Activated T-helper 17 cell treated with anti-CD3 and anti-CD28 coated beads, Interleukin-2, amount 50 U/mL, for 72 hours (primary cell): ENCODE measurements at regions not wholly inside any gene's neighbourhood (a gene's known extent, or its start where the extent isn't known, plus 50 kb on each side); places are given as distances from the start of the nearest gene placed in this dataset.

ENCODE experiments used
- ATAC-seq: fragments of 150-1000 bp; cut with Tn5 transposase; replicated peaks from 2 replicates; pipeline ENCODE4 v1.10.0; 2021; ENCODE audit warnings: mild to moderate bottlenecking, moderate library complexity
- H3K27ac Mint-ChIP-seq: one replicate; pipeline ENCODE4 v1.8.0; 2022; ENCODE audit warnings: mixed read lengths
- H3K27me3 Mint-ChIP-seq: one replicate; pipeline ENCODE4 v1.8.0; 2022; ENCODE audit warnings: mixed read lengths
- H3K36me3 Mint-ChIP-seq: one replicate; pipeline ENCODE4 v1.8.0; 2022; ENCODE audit warnings: low read depth, mild to moderate bottlenecking, mixed read lengths
- H3K4me1 Mint-ChIP-seq: one replicate; pipeline ENCODE4 v1.8.0; 2022; ENCODE audit warnings: mixed read lengths
- H3K4me3 Mint-ChIP-seq: one replicate; pipeline ENCODE4 v1.8.0; 2022; ENCODE audit warnings: mild to moderate bottlenecking, mixed read lengths
- H3K9me3 Mint-ChIP-seq: one replicate; pipeline ENCODE4 v1.8.0; 2022; ENCODE audit warnings: mixed read lengths

DNA sequence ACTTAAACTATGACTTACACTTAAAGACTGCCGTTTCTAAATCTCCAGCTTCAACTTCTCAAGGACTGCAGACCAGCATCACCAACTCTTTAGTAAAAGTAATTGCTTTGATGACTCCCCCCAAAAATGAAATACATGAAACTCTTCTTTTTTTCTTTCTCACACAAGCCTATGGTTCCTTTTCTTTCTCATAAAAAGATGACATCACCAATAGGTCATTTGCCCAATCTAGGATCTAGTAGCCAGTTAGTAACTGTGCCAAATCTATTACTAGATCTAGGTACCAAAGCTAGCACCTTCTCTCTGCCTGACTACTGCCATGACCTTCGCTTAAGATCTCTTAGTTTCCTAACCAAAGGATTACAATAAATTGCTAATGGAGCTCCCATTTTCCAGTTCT lies 1266.0 kb upstream of the ADGRL4 start:
- Mint-ChIP-seq H3K36me3 (no peaks in the 10 kb centered on the region), H3K9me3 (peaks cover 21% of the 10 kb centered on the region), H3K27me3 (no peaks in the 10 kb centered on the region), H3K4me3 (no peak overlapping the region), H3K27ac (no peak overlapping the region), H3K4me1 (no peaks in the 10 kb centered on the region)
- no peak for ATAC-seq

DNA sequence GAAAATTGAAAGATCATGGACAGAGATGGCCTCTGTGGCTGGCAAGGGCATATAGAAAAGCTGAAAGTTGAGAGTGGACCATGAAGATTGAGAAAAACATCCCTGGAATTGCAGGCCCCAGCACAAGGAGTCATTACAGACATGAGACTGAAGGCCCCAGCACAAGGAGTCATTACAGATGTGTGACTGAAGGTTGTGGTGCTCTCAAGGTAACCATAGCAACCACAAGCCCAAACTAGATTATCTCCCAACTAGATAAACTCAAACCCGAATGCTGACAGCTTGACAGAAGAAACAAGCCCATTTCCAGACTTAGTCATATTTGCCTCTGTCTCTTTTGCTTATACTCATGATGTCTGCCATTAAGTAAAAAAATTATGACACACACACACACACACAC lies 1252.1 kb upstream of the ADGRL4 start:
- Mint-ChIP-seq H3K27me3 (no peaks in the 10 kb centered on the region), H3K27ac (no peak overlapping the region), H3K4me3 (no peak overlapping the region), H3K4me1 (no peaks in the 10 kb centered on the region), H3K9me3 (peaks cover 24% of the 10 kb centered on the region), H3K36me3 (no peaks in the 10 kb centered on the region)
- ATAC-seq = no peak

DNA sequence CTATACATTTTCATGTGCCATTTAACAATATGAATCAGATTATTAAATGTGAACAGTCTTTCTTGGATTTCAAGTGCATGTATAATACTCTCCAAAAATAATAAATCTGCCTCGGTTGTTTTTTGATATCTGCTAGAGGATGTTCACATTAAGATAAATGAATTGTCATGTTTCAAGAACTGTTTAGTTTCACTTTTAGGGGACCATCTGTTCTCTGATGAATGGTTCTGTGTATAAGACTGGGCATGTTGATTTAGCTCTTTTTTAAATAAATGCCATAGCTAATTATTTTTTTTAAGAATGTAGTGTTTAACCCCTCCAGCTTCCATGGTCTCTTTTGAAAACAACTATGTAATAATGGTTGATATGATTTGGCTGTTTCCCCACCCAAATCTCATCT lies 1245.1 kb upstream of the ADGRL4 start:
- Mint-ChIP-seq H3K36me3 (no peaks in the 10 kb centered on the region), H3K27ac (no peak overlapping the region), H3K9me3 (peaks cover 8% of the 10 kb centered on the region), H3K4me1 (no peaks in the 10 kb centered on the region), H3K4me3 (no peak overlapping the region), H3K27me3 (no peaks in the 10 kb centered on the region)
- no peak for ATAC-seq

DNA sequence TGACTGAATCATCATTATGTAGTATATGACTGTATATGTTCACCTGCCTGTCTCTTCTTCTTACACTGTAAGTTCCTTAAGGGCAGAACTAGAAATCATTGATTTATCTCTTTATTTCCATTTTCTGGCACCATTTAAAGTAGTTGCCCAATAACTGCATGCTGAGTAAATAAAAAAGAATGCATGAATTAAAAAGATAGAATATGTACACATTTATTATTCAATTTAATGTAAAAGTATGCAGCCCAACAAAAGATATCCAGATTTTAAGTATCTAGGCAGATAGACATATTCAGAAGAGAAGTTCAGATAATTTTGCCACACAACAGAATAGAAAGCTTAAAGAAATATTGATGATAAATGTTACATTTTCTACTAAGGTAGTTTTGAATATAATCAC lies 1244.6 kb upstream of the ADGRL4 start:
- ATAC-seq = no peak
- Mint-ChIP-seq H3K36me3 (no peaks in the 10 kb centered on the region), H3K4me1 (no peaks in the 10 kb centered on the region), H3K27me3 (no peaks in the 10 kb centered on the region), H3K4me3 (no peak overlapping the region), H3K9me3 (peaks cover 8% of the 10 kb centered on the region), H3K27ac (no peak overlapping the region)

DNA sequence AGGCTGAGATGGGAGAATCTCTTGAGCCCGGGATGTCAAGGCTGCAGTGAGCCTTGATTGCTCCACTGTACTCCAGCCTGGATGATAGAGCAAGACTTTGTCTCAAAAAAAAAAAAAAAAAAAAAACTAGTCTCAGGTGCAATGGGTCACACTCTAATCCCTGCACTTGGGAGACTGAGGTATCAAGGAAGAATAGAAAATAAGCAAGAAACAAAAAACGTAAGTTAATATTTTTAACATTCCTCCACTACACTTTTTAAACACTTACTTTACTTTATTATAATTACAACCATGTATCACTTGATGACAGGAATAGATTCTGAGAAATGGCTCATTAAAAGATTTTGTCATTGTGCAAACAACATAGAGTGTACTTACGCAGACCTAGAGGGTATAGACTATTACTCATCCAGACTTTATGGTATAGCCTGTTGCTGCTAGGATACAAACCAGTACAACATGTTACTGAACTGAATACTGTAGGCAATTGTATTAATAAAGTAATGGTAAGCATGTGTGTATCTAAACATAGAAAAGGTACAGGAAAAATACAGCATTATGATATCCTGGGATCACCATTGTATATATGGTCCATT lies 1244.1 kb upstream of the ADGRL4 start:
- H3K9me3 Mint-ChIP-seq = peaks cover 8% of the 10 kb centered on the region
- no peak for ATAC-seq
- H3K27ac Mint-ChIP-seq = no peak overlapping the region
- H3K4me1 Mint-ChIP-seq = no peaks in the 10 kb centered on the region
- H3K4me3 Mint-ChIP-seq = no peak overlapping the region
- no peaks in the 10 kb centered on the region for H3K36me3 Mint-ChIP-seq
- H3K27me3 Mint-ChIP-seq = no peaks in the 10 kb centered on the region

DNA sequence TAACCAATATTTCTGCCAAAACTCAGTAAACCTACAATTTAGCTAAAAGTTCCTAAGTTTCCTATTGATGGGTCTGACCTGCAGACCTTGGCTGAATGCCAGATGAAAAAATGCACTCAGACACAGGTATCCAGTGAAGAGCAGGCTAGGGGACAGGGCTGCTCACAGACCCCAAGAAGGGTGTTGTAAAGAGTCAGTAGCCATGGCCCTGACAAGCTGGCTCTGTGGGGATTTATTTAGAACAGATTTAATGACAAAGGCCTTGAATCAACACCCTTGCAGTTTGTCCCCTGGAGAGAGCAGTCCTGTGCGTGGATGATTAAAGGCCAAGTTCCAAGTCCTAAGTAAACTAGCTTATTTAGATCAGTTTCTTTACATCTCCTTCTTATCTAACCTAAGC lies 1243.2 kb upstream of the ADGRL4 start:
- no peak for ATAC-seq
- Mint-ChIP-seq H3K9me3 (peaks cover 7% of the 10 kb centered on the region), H3K36me3 (no peaks in the 10 kb centered on the region), H3K4me3 (no peak overlapping the region), H3K27me3 (no peaks in the 10 kb centered on the region), H3K4me1 (no peaks in the 10 kb centered on the region), H3K27ac (no peak overlapping the region)

DNA sequence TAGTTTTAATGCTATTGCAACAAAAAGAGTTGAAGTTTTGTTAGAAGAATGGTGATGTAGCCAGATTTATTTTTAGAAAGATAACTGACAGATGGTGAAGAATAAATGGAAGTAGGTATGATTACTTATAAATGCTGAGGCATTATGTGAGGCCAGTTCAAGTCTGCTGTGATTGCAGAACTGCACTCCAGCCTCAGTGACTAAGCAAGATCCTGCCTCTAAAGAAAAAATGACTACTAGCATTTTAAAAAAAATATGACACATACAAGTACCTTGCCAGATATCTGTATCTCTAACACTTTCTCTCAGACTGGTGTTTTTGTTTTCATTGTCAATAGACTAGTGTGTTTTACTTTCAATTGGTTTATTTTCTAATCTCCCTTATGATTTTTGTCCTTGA lies 1242.4 kb upstream of the ADGRL4 start:
- H3K27me3 Mint-ChIP-seq = no peaks in the 10 kb centered on the region
- ATAC-seq = no peak
- H3K4me1 Mint-ChIP-seq = no peaks in the 10 kb centered on the region
- H3K9me3 Mint-ChIP-seq = peaks cover 5% of the 10 kb centered on the region
- no peak overlapping the region for H3K4me3 Mint-ChIP-seq
- no peaks in the 10 kb centered on the region for H3K36me3 Mint-ChIP-seq
- H3K27ac Mint-ChIP-seq = no peak overlapping the region

DNA sequence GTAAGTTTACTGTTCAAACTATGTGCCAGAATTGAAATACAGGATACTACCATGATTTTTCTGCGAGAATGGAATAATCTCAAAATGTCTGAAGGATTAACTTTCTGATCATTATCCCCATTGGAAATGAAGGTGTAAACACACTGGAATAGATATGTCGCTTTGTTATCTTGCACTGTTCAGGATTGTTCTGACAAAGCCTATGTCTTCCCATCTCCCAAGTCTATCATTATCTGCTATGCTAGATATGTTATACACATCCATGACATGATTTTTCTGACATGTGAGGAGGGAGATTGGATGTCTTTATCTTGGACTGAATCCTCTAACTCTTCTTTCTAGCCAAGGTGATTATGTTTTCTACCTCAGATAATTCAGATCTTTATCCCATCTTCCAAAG lies 1239.3 kb upstream of the ADGRL4 start:
- H3K9me3 Mint-ChIP-seq = peaks cover 4% of the 10 kb centered on the region
- no peaks in the 10 kb centered on the region for H3K27me3 Mint-ChIP-seq
- H3K27ac Mint-ChIP-seq = no peak overlapping the region
- H3K4me3 Mint-ChIP-seq = no peak overlapping the region
- no peak for ATAC-seq
- no peaks in the 10 kb centered on the region for H3K36me3 Mint-ChIP-seq
- H3K4me1 Mint-ChIP-seq = no peaks in the 10 kb centered on the region

DNA sequence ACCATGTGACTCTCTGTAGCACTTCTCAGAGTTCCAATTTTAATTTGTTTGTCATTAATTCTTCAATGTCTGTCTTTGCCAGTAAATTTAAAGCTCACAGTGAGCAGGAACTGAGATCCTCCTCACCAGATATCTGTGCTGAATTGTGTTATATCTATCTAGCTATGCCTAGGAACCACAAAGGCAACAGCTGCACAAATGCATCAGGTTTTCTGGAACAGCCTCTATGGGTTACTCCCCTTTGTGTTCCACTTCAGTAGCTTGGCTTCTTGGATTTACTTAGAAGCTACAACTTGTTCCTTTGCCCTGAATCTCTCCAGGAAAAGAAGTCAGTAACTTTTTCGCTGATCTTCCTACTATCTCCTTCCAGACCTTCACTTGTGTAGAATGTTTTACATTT lies 1237.8 kb upstream of the ADGRL4 start:
- no peak overlapping the region for H3K4me3 Mint-ChIP-seq
- H3K27me3 Mint-ChIP-seq = no peaks in the 10 kb centered on the region
- no peaks in the 10 kb centered on the region for H3K4me1 Mint-ChIP-seq

DNA sequence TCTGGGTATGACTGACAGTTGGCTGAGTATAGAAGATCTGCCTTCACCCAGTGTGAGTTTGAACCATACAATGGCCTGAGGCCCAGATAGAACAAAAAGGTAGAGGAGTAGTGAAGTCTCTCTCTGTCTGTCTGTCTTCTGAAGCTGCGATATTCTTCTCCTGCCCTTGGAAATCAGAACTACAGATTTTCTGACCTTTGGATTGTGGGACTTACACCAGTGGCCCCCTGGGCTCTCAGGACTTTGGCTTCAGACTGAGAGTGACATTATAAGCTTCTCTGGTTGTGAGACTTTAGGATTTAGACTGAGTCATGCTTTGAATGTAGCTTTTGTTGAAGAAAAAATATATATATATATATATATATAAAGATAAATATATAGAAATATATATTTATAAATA lies 1235.0 kb upstream of the ADGRL4 start:
- Mint-ChIP-seq H3K27ac (no peak overlapping the region), H3K36me3 (no peaks in the 10 kb centered on the region), H3K4me1 (no peaks in the 10 kb centered on the region), H3K4me3 (no peak overlapping the region), H3K9me3 (peaks cover 16% of the 10 kb centered on the region), H3K27me3 (no peaks in the 10 kb centered on the region)
- ATAC-seq = no peak

More for the DNA sequence above, 1237.8 kb upstream of the ADGRL4 start:
- H3K9me3 Mint-ChIP-seq = peaks cover 11% of the 10 kb centered on the region
- ATAC-seq = no peak
- no peak overlapping the region for H3K27ac Mint-ChIP-seq
- H3K36me3 Mint-ChIP-seq = no peaks in the 10 kb centered on the region

DNA sequence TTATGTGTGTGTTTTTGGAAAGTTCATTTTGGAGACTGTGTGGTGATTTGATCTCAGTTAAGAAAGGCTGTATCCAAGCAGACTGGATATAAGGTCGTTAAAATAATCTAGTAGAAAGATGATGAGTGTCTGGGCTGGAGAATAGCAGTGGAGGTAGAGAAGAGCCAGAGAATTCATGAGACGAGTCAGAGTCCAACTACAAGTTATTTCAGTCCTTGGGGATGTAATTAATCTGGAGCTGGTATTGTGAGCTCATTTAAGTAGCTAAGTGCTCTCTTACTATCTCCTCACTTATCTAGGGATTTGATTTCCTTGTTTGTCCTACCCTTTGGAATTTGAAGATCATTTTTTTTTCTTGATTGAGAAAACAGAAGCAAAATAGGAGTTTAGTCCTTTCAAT lies 1219.0 kb upstream of the ADGRL4 start:
- ATAC-seq = no peak
- Mint-ChIP-seq H3K27ac (no peak overlapping the region), H3K4me3 (no peak overlapping the region), H3K9me3 (peaks cover 4% of the 10 kb centered on the region), H3K4me1 (no peaks in the 10 kb centered on the region), H3K27me3 (no peaks in the 10 kb centered on the region), H3K36me3 (no peaks in the 10 kb centered on the region)

DNA sequence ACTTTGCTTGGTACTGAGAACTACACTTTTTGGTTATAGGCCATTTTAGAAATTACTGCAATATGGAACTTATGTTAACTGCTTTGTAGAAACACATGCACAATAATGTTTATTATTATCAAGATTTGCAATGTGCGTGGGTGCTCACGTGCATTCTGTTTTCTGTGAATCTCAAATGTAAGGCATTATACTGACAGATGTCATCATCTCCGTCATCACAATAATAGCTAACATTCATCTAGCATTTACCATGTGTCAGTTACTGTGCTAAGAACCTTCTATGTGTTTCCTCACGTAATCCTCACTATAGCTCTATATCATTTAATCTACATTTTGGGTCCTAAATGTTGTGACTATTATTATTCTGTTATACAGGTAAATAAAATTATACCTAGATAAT lies 1214.8 kb upstream of the ADGRL4 start:
- H3K36me3 Mint-ChIP-seq = no peaks in the 10 kb centered on the region
- peaks cover 5% of the 10 kb centered on the region for H3K9me3 Mint-ChIP-seq

DNA sequence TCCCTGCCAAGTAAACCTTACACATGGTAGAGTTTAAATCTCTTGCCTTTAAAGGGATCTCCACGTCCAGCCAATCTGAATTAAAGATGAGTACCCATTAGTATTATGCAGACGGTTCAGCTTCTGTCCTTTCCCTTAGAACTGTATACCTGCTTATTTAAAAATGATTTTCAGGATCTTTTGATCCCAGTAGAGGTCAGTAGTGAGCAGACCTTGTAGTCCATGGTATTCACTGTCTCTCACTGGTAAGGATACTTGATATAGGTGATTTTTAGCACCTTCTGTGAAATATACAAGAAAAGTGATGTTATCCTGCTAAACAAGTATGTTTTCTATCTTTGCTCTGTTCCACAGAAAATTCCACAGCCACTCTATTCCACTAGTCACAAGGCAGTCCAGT lies 1211.6 kb upstream of the ADGRL4 start:
- H3K4me1 Mint-ChIP-seq = no peaks in the 10 kb centered on the region
- H3K36me3 Mint-ChIP-seq = no peaks in the 10 kb centered on the region
- no peak overlapping the region for H3K4me3 Mint-ChIP-seq
- H3K27ac Mint-ChIP-seq = no peak overlapping the region
- peaks cover 9% of the 10 kb centered on the region for H3K9me3 Mint-ChIP-seq
- no peak for ATAC-seq
- H3K27me3 Mint-ChIP-seq = no peaks in the 10 kb centered on the region

More for the DNA sequence above, 1214.8 kb upstream of the ADGRL4 start:
- Mint-ChIP-seq H3K4me3 (no peak overlapping the region), H3K4me1 (no peaks in the 10 kb centered on the region), H3K27ac (no peak overlapping the region), H3K27me3 (no peaks in the 10 kb centered on the region)
- ATAC-seq = no peak

DNA sequence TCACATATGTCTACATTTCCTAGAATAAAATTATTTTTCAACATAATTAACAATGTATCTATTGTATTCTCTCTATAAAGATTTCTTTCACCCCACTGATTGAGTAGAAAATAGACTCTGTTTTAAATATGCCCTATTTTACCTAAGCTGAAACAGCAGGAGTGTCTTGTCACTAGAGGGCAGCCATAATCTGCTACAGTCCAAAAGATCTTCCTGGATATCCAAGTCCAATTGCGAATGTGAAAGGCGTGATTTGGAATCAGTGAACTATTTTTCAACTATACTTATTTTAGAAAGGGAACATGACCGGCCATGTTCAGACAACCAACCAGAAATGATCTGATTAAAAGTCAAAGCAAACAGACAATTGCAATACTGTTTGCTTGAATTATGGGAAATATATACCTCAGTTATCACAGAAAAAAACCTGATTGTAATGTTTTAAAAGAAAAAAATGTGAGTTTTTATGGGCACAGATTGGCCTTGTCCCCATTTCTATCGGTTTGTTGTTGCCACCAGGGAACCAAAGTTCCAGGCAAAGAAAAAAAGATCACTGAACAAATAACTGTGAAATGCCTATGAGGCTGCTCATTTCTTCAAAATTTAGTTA lies 1211.0 kb upstream of the ADGRL4 start:
- H3K27ac Mint-ChIP-seq = no peak overlapping the region
- no peaks in the 10 kb centered on the region for H3K27me3 Mint-ChIP-seq
- peaks cover 9% of the 10 kb centered on the region for H3K9me3 Mint-ChIP-seq
- ATAC-seq = no peak
- H3K36me3 Mint-ChIP-seq = no peaks in the 10 kb centered on the region
- H3K4me1 Mint-ChIP-seq = no peaks in the 10 kb centered on the region
- no peak overlapping the region for H3K4me3 Mint-ChIP-seq

DNA sequence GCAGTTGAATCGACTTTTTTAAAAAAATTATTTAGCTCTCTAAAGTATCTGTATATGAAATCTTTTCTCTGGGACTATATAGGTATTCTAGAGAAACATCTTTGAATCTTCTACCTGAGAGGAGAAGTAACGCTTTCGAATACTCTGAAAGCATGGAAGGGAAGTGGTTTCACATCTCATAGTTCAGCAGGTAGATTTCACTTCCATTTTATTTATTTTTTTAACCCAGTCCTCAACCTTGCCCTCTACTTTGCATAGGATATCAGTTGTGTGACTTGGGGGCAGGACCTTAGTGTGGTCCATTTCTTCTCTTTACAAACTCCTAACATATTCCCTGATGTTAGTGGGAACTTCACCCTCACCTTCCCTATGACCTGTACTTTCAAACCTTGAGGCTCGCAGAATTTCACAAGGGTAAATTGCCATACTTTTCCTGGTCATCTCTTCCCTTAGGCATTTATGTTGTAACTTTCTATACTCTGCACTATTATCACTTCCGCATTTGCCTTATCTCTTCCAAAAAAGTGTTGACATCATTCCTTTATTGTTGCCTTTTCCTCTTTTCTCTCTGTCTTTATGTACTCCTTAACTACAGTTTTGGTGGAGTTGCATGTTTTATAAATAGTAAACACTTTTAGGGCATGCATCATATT lies 1208.5 kb upstream of the ADGRL4 start:
- peaks cover 9% of the 10 kb centered on the region for H3K9me3 Mint-ChIP-seq
- no peak overlapping the region for H3K4me3 Mint-ChIP-seq
- H3K36me3 Mint-ChIP-seq = no peaks in the 10 kb centered on the region
- H3K4me1 Mint-ChIP-seq = no peaks in the 10 kb centered on the region
- H3K27ac Mint-ChIP-seq = no peak overlapping the region
- ATAC-seq = no peak
- no peaks in the 10 kb centered on the region for H3K27me3 Mint-ChIP-seq
